HUES64 (cell line): ENCODE measurements at regions not wholly inside any gene's neighbourhood (a gene's known extent, or its start where the extent isn't known, plus 50 kb on each side); places are given as distances from the start of the nearest gene placed in this dataset.
"Not testable (repeated sequence)": the region's sequence is repeated elsewhere in the genome, so short reads cannot be mapped to it uniquely, and the experiment has no call there.

ENCODE experiments used
- H3K27ac ChIP-seq: 2 replicates; pipeline ENCODE4 v1.7.0; 2013; ENCODE audit warnings: low read depth, low read length, inconsistent platforms
- H3K27me3 ChIP-seq: 2 replicates; pipeline ENCODE4 v1.6.1; 2013; ENCODE audit warnings: mild to moderate bottlenecking, low read length; ENCODE audit not compliant: insufficient read depth
- H3K36me3 ChIP-seq: 2 replicates; pipeline ENCODE4 v1.6.1; 2013; ENCODE audit warnings: mild to moderate bottlenecking, low read length; ENCODE audit not compliant: insufficient read depth
- H3K4me1 ChIP-seq: 2 replicates; pipeline ENCODE4 v1.6.1; 2013; ENCODE audit warnings: mild to moderate bottlenecking, low read length, moderate library complexity; ENCODE audit not compliant: insufficient read depth
- H3K4me3 ChIP-seq: 2 replicates; pipeline ENCODE4 v1.5.1; 2013; ENCODE audit warnings: mild to moderate bottlenecking, low read length, moderate library complexity
- H3K9ac ChIP-seq: 2 replicates; pipeline ENCODE4 v1.6.1; 2013; ENCODE audit warnings: mild to moderate bottlenecking, low read depth, low read length
- H3K9me3 ChIP-seq: 2 replicates; pipeline ENCODE4 v1.6.1; 2013; ENCODE audit warnings: low read depth, low read length; ENCODE audit not compliant: insufficient read depth
- WGBS: fragments of 150-250, 120-280 bp; methylation state at CpG from one replicate; pipeline ENCODE4 v1.1.7; 2013; ENCODE audit warnings: missing lambda C conversion rate; 5-methylcytosine and 5-hydroxymethylcytosine counted together

GRCh38 chr1:219716611-219717114 is 103.8 kb upstream of the ZC3H11B start:
- no peak overlapping the region for H3K9ac ChIP-seq
- no peaks in the 10 kb centered on the region for H3K27me3 ChIP-seq
- H3K4me1 ChIP-seq: peaks cover 9% of the 10 kb centered on the region; the same call in 1 of the 2 replicates
- no peak overlapping the region for H3K4me3 ChIP-seq
- no peaks in the 10 kb centered on the region for H3K9me3 ChIP-seq
- no peak overlapping the region for H3K27ac ChIP-seq
- no peaks in the 10 kb centered on the region for H3K36me3 ChIP-seq
- WGBS: 93% methylated on average over 2 of the region's 3 CpGs

GRCh38 chr1:219713981-219714381 is 101.1 kb upstream of the ZC3H11B start:
- no peak overlapping the region; the same call in 1 of the 2 replicates for H3K27ac ChIP-seq
- no peaks in the 10 kb centered on the region for H3K27me3 ChIP-seq
- H3K9me3 ChIP-seq: no peaks in the 10 kb centered on the region
- H3K4me1 ChIP-seq: peaks cover 9% of the 10 kb centered on the region; the same call in 1 of the 2 replicates
- H3K36me3 ChIP-seq: no peaks in the 10 kb centered on the region
- WGBS: 89% methylated on average over 4 of the region's 4 CpGs
- H3K9ac ChIP-seq: no peak overlapping the region
- H3K4me3 ChIP-seq: no peak overlapping the region

GRCh38 chr1:219712506-219712905 is 99.6 kb upstream of the ZC3H11B start:
- Histone ChIP-seq H3K9me3 (no peaks in the 10 kb centered on the region), H3K9ac (no peak overlapping the region), H3K27me3 (no peaks in the 10 kb centered on the region), H3K4me3 (no peak overlapping the region), H3K36me3 (no peaks in the 10 kb centered on the region), H3K4me1 (peaks cover 9% of the 10 kb centered on the region; the same call in 1 of the 2 replicates), H3K27ac (no peak overlapping the region)
- 89% methylated on average over 4 of the region's 4 CpGs for WGBS

- Histone ChIP-seq H3K27ac (no peak overlapping the region), H3K27me3 (no peaks in the 10 kb centered on the region), H3K4me3 (no peak overlapping the region), H3K9ac (no peak overlapping the region), H3K36me3 (no peaks in the 10 kb centered on the region), H3K9me3 (no peaks in the 10 kb centered on the region), H3K4me1 (peaks cover 9% of the 10 kb centered on the region; the same call in 1 of the 2 replicates)
- WGBS: 96% methylated on average over 5 of the region's 6 CpGs
These were observed 97.8 kb upstream of the ZC3H11B start for GRCh38 chr1:219710529-219711194.

- WGBS: 93% methylated on average over 6 of the region's 6 CpGs
- Histone ChIP-seq H3K36me3 (no peaks in the 10 kb centered on the region), H3K27ac (no peak overlapping the region), H3K9me3 (no peaks in the 10 kb centered on the region), H3K9ac (no peak overlapping the region), H3K4me3 (no peak overlapping the region), H3K27me3 (no peaks in the 10 kb centered on the region), H3K4me1 (peaks cover 5% of the 10 kb centered on the region; the same call in 1 of the 2 replicates)
These were observed 96.1 kb upstream of the ZC3H11B start for GRCh38 chr1:219708919-219709543.

- H3K36me3 ChIP-seq, H3K9ac ChIP-seq, H3K9me3 ChIP-seq, H3K4me1 ChIP-seq, H3K27ac ChIP-seq, H3K4me3 ChIP-seq, H3K27me3 ChIP-seq: not testable (repeated sequence)
- 100% methylated on average over 1 of the region's 1 CpG for WGBS
These were observed 95.0 kb upstream of the ZC3H11B start for GRCh38 chr1:219707885-219708284.

- 96% methylated on average over 3 of the region's 3 CpGs for WGBS
- H3K27me3 ChIP-seq, H3K4me1 ChIP-seq, H3K9ac ChIP-seq, H3K27ac ChIP-seq, H3K9me3 ChIP-seq, H3K36me3 ChIP-seq, H3K4me3 ChIP-seq: not testable (repeated sequence)
These were observed 91.4 kb upstream of the ZC3H11B start for GRCh38 chr1:219704331-219704730.

GRCh38 chr1:219703368-219703639 is 90.4 kb upstream of the ZC3H11B start:
- 90% methylated on average over 3 of the region's 3 CpGs for WGBS
- no peaks in the 10 kb centered on the region for H3K27me3 ChIP-seq
- H3K9me3 ChIP-seq: no peaks in the 10 kb centered on the region
- no peaks in the 10 kb centered on the region for H3K4me1 ChIP-seq
- H3K36me3 ChIP-seq: no peaks in the 10 kb centered on the region
- H3K9ac ChIP-seq: no peak overlapping the region
- H3K27ac ChIP-seq: no peak overlapping the region
- H3K4me3 ChIP-seq: no peak overlapping the region

- 90% methylated on average over 3 of the region's 3 CpGs for WGBS
- Histone ChIP-seq H3K9me3 (no peaks in the 10 kb centered on the region), H3K4me1 (no peaks in the 10 kb centered on the region), H3K4me3 (no peak overlapping the region), H3K27me3 (no peaks in the 10 kb centered on the region), H3K9ac (no peak overlapping the region), H3K36me3 (no peaks in the 10 kb centered on the region), H3K27ac (no peak overlapping the region)
These were observed 88.6 kb upstream of the ZC3H11B start for GRCh38 chr1:219701476-219701875.

GRCh38 chr1:219699870-219700269 is 87.0 kb upstream of the ZC3H11B start:
- H3K27ac ChIP-seq: no peak overlapping the region
- WGBS: 93% methylated on average over 5 of the region's 5 CpGs
- H3K36me3 ChIP-seq: no peaks in the 10 kb centered on the region

GRCh38 chr1:219697682-219698081 is 84.8 kb upstream of the ZC3H11B start:
- no peak overlapping the region for H3K9ac ChIP-seq
- no peaks in the 10 kb centered on the region for H3K36me3 ChIP-seq
- no peaks in the 10 kb centered on the region for H3K27me3 ChIP-seq
- H3K9me3 ChIP-seq: no peaks in the 10 kb centered on the region
- no peaks in the 10 kb centered on the region for H3K4me1 ChIP-seq
- WGBS: 82% methylated on average over 1 of the region's 1 CpG
- H3K27ac ChIP-seq: no peak overlapping the region
- no peak overlapping the region for H3K4me3 ChIP-seq

More at GRCh38 chr1:219699870-219700269, 87.0 kb upstream of the ZC3H11B start:
- Histone ChIP-seq H3K27me3 (no peaks in the 10 kb centered on the region), H3K9me3 (no peaks in the 10 kb centered on the region), H3K4me3 (no peak overlapping the region), H3K4me1 (no peaks in the 10 kb centered on the region), H3K9ac (no peak overlapping the region)
